ENCODE measurements at regions not wholly inside any gene's neighbourhood (a gene's known extent, or its start where the extent isn't known, plus 50 kb on each side); places are given as distances from the start of the nearest gene placed in this dataset.
A peak's percentile ranks its signal among the peaks of the same experiment; 100 is the strongest.

- H3K9me3 ChIP-seq (ENCODE audit: severe bottlenecking): no peaks in the 10 kb centered on the region
- no peaks in the 10 kb centered on the region for H3K36me3 ChIP-seq (ENCODE audit: low read depth)
- DNase-seq (ENCODE audit: low spot score): no peak
- H3K4me3 ChIP-seq (ENCODE audit: severe bottlenecking): no peak overlapping the region
- no peak for TF ChIP-seq CTCF (IDR thresholded peaks at IDR 0.05; ENCODE audit: poor library complexity, severe bottlenecking)
- no peak overlapping the region for H3K27ac ChIP-seq (ENCODE audit: poor library complexity, severe bottlenecking)
- H3K4me1 ChIP-seq (ENCODE audit: insufficient read depth, poor library complexity, severe bottlenecking): peaks cover 5% of the 10 kb centered on the region
- ATAC-seq (ENCODE audit: low read depth): no peak
- H3K27me3 ChIP-seq (ENCODE audit: insufficient read depth, poor library complexity, severe bottlenecking): no peaks in the 10 kb centered on the region
Measured at GRCh38 chr12:59839514-59839913, 243.7 kb downstream of the SLC16A7 start.

- no peak overlapping the region for H3K27ac ChIP-seq (ENCODE audit: poor library complexity, severe bottlenecking)
- H3K36me3 ChIP-seq (ENCODE audit: low read depth): no peaks in the 10 kb centered on the region
- peaks cover 19% of the 10 kb centered on the region for H3K4me1 ChIP-seq (ENCODE audit: insufficient read depth, poor library complexity, severe bottlenecking)
- no peaks in the 10 kb centered on the region for H3K27me3 ChIP-seq (ENCODE audit: insufficient read depth, poor library complexity, severe bottlenecking)
- no peak for TF ChIP-seq CTCF (IDR thresholded peaks at IDR 0.05; ENCODE audit: poor library complexity, severe bottlenecking)
- no peaks in the 10 kb centered on the region for H3K9me3 ChIP-seq (ENCODE audit: severe bottlenecking)
- no peak overlapping the region for H3K4me3 ChIP-seq (ENCODE audit: severe bottlenecking)
- ATAC-seq (ENCODE audit: low read depth): no peak
- DNase-seq (ENCODE audit: low spot score): no peak
Measured at GRCh38 chr12:59843260-59843843, 247.5 kb downstream of the SLC16A7 start.

- no peak for ATAC-seq (ENCODE audit: low read depth)
- no peak for TF ChIP-seq CTCF (IDR thresholded peaks at IDR 0.05; ENCODE audit: poor library complexity, severe bottlenecking)
Measured at GRCh38 chr12:59844750-59845149, 248.9 kb downstream of the SLC16A7 start.

GRCh38 chr12:59845293-59845692, 249.5 kb downstream of the SLC16A7 start:
- DNase-seq (ENCODE audit: low spot score) (no peak), ATAC-seq (ENCODE audit: low read depth) (no peak)
- Histone ChIP-seq H3K4me1 (ENCODE audit: insufficient read depth, poor library complexity, severe bottlenecking) (peaks cover 22% of the 10 kb centered on the region), H3K27ac (ENCODE audit: poor library complexity, severe bottlenecking) (no peak overlapping the region), H3K4me3 (ENCODE audit: severe bottlenecking) (no peak overlapping the region), H3K27me3 (ENCODE audit: insufficient read depth, poor library complexity, severe bottlenecking) (no peaks in the 10 kb centered on the region), H3K36me3 (ENCODE audit: low read depth) (no peaks in the 10 kb centered on the region), H3K9me3 (ENCODE audit: severe bottlenecking) (no peaks in the 10 kb centered on the region)
- no peak for TF ChIP-seq CTCF (IDR thresholded peaks at IDR 0.05; ENCODE audit: poor library complexity, severe bottlenecking)

More at GRCh38 chr12:59844750-59845149, 248.9 kb downstream of the SLC16A7 start:
- no peaks in the 10 kb centered on the region for H3K36me3 ChIP-seq (ENCODE audit: low read depth)
- no peak for DNase-seq (ENCODE audit: low spot score)
- H3K27me3 ChIP-seq (ENCODE audit: insufficient read depth, poor library complexity, severe bottlenecking): no peaks in the 10 kb centered on the region
- H3K27ac ChIP-seq (ENCODE audit: poor library complexity, severe bottlenecking): no peak overlapping the region
- no peaks in the 10 kb centered on the region for H3K9me3 ChIP-seq (ENCODE audit: severe bottlenecking)
- H3K4me1 ChIP-seq (ENCODE audit: insufficient read depth, poor library complexity, severe bottlenecking): peaks cover 24% of the 10 kb centered on the region
- H3K4me3 ChIP-seq (ENCODE audit: severe bottlenecking): no peak overlapping the region

GRCh38 chr12:59847127-59847526, 251.3 kb downstream of the SLC16A7 start:
- H3K4me1 ChIP-seq (ENCODE audit: insufficient read depth, poor library complexity, severe bottlenecking): peaks cover 22% of the 10 kb centered on the region
- TF ChIP-seq CTCF (IDR thresholded peaks at IDR 0.05; ENCODE audit: poor library complexity, severe bottlenecking): no peak
- no peak for DNase-seq (ENCODE audit: low spot score)
- no peaks in the 10 kb centered on the region for H3K27me3 ChIP-seq (ENCODE audit: insufficient read depth, poor library complexity, severe bottlenecking)
- H3K36me3 ChIP-seq (ENCODE audit: low read depth): no peaks in the 10 kb centered on the region
- no peak overlapping the region for H3K4me3 ChIP-seq (ENCODE audit: severe bottlenecking)
- no peaks in the 10 kb centered on the region for H3K9me3 ChIP-seq (ENCODE audit: severe bottlenecking)
- H3K27ac ChIP-seq (ENCODE audit: poor library complexity, severe bottlenecking): peak overlapping the region; percentile 6
- ATAC-seq (ENCODE audit: low read depth): peak; percentile 67

Measured in RWPE2 (cell line).